Endothelial cell of umbilical vein (primary cell): ENCODE measurements at regions not wholly inside any gene's neighbourhood (a gene's known extent, or its start where the extent isn't known, plus 50 kb on each side); places are given as distances from the start of the nearest gene placed in this dataset.

Experiments used
- BruUV-seq: library from RNA; stranded (reverse); fragments of 400-500 nt; replicated peaks from 2 replicates; lab custom pipeline; 2021; lab: Mats Ljungman, UMichigan
- CTCF ChIA-PET: fragments of 300-600, 350-600 bp; sonication (Branson Sonifier 250); formaldehyde crosslinking; loops from one replicate; lab custom pipeline; 2021; ENCODE audit warnings: antibody characterized with exemption, inconsistent platforms; lab: Charles Lee
- POLR2A ChIA-PET: fragments of 300-600, 350-600 bp; sonication (Branson Sonifier 250); formaldehyde crosslinking; loops from one replicate; lab custom pipeline; 2021; ENCODE audit warnings: antibody characterized with exemption, inconsistent platforms; lab: Charles Lee
- DNase-seq: peaks from one replicate; pipeline ENCODE4 v3.0.0-alpha.2; 2011; ENCODE audit warnings: low read depth, low spot score
- FAIRE-seq: peaks from 2 replicates; lab custom pipeline; 2011; peaks lifted over from hg19 to GRCh38; lab: Jason Lieb, UNC
- H2AFZ ChIP-seq: 2 replicates; pipeline ENCODE4 v1.6.0; 2012; ENCODE audit warnings: low read depth, low read length, control low read depth, inconsistent platforms
- H3K27ac ChIP-seq: 2 replicates; pipeline ENCODE4 v1.5.1; 2011; ENCODE audit warnings: low read depth, mild to moderate bottlenecking, control low read depth, low read length, moderate library complexity; ENCODE audit not compliant: insufficient read depth
- H3K27me3 ChIP-seq, 2 experiments: 2 replicates each; pipeline versions ENCODE4 v1.6.0 to v1.6.1; 2011; ENCODE audit warnings: low read length in 2 of 2, mixed read lengths in 1 of 2; ENCODE audit not compliant: control insufficient read depth in 2 of 2, insufficient read depth in 2 of 2
- H3K36me3 ChIP-seq, 2 experiments: 2 replicates in 1 of 2; 3 replicates in 1 of 2; pipeline ENCODE4 v1.5.1; 2011; ENCODE audit warnings: low read length in 2 of 2, mild to moderate bottlenecking in 1 of 2, moderate library complexity in 1 of 2; ENCODE audit not compliant: control insufficient read depth in 2 of 2, insufficient read depth in 2 of 2; ENCODE audit errors: extremely low read depth in 1 of 2
- H3K4me1 ChIP-seq: 3 replicates; pipeline ENCODE4 v1.5.1; 2011; ENCODE audit warnings: mild to moderate bottlenecking, low read length; ENCODE audit not compliant: control insufficient read depth, insufficient read depth; ENCODE audit errors: extremely low read depth
- H3K4me2 ChIP-seq: 2 replicates; pipeline ENCODE4 v1.6.1; 2011; ENCODE audit warnings: low read length, control low read depth, mixed read lengths; ENCODE audit not compliant: insufficient read depth
- H3K4me3 ChIP-seq, 3 experiments: fragments of 200-600 bp in 1 of 3; sonication (generic), shearing (Covaris generic) in 1 of 3; replicated peaks in 1 of 3; 2 replicates each; pipeline ENCODE4 v1.5.1; 2011 to 2016; ENCODE audit warnings: control low read depth in 3 of 3, low read length in 3 of 3, mild to moderate bottlenecking in 2 of 3, inconsistent platforms in 1 of 3, low read depth in 1 of 3, moderate library complexity in 1 of 3; ENCODE audit not compliant: insufficient read depth in 1 of 3
- H3K79me2 ChIP-seq: 2 replicates; pipeline ENCODE4 v1.6.0; 2012; ENCODE audit warnings: low read length, inconsistent platforms; ENCODE audit not compliant: control insufficient read depth, insufficient read depth
- H3K9ac ChIP-seq: replicated peaks from 2 replicates; pipeline ENCODE3; 2011; ENCODE audit warnings: low read length, control low read depth; ENCODE audit not compliant: insufficient read depth; ENCODE audit errors: extremely low read depth
- H3K9me1 ChIP-seq: replicated peaks from 3 replicates; pipeline ENCODE4 v1.6.0; 2011; ENCODE audit warnings: mild to moderate bottlenecking, low read length; ENCODE audit not compliant: control insufficient read depth, insufficient read depth; ENCODE audit errors: extremely low read depth
- H3K9me3 ChIP-seq: replicated peaks from 2 replicates; pipeline ENCODE4 v1.5.1; 2012; ENCODE audit warnings: low read length, inconsistent platforms; ENCODE audit not compliant: control insufficient read depth, insufficient read depth
- H4K20me1 ChIP-seq: replicated peaks from 2 replicates; pipeline ENCODE3; 2011; ENCODE audit warnings: mild to moderate bottlenecking, low read length; ENCODE audit not compliant: control insufficient read depth, insufficient read depth; ENCODE audit errors: extremely low read depth
- EZH2 ChIP-seq: IDR thresholded peaks from 2 replicates; pipeline ENCODE4 v1.6.1; 2012; ENCODE audit warnings: borderline replicate concordance, low read depth, mild to moderate bottlenecking, moderate library complexity, low read length, inconsistent platforms; ENCODE audit not compliant: severe bottlenecking
- FOS ChIP-seq: IDR thresholded peaks from 2 replicates; pipeline ENCODE4 v1.6.1; 2011; ENCODE audit warnings: mild to moderate bottlenecking, low read length, moderate library complexity, borderline replicate concordance; ENCODE audit not compliant: insufficient read depth
- GATA2 ChIP-seq: IDR thresholded peaks from 2 replicates; pipeline ENCODE4 v1.7.0; 2011; ENCODE audit warnings: low read depth, mild to moderate bottlenecking, moderate library complexity, mixed read lengths, low read length; ENCODE audit not compliant: insufficient read length, insufficient read depth
- JUN ChIP-seq: IDR thresholded peaks from 2 replicates; pipeline ENCODE4 v1.6.1; 2011; ENCODE audit warnings: borderline replicate concordance, low read depth; ENCODE audit not compliant: insufficient read length, insufficient read depth
- MAX ChIP-seq: IDR thresholded peaks from 2 replicates; pipeline ENCODE4 v1.6.1; 2011; ENCODE audit not compliant: insufficient read depth, insufficient read length
- POLR2A ChIP-seq: IDR thresholded peaks from 2 replicates; pipeline ENCODE4 v1.6.1; 2012; ENCODE audit warnings: low read depth, mild to moderate bottlenecking, control low read depth, low read length
- POLR2AphosphoS5 ChIP-seq: IDR thresholded peaks from 2 replicates; pipeline ENCODE4 v1.6.1; 2012; ENCODE audit warnings: low read depth, mild to moderate bottlenecking, control low read depth, low read length, moderate library complexity; ENCODE audit not compliant: insufficient read depth
- dilution Hi-C: fragments of 300-500 bp; cut with MboI; formaldehyde crosslinking; loops from one replicate; pipeline ENCODE4 v1.15.0; 2019; ENCODE audit warnings: low sequenced_read_pairs; ENCODE audit not compliant: extremely low pct_ligation_motif_present
- intact Hi-C: fragments of 100-400 bp; cut with micrococcal nuclease; formaldehyde crosslinking; loops from one replicate; pipeline ENCODE4 v1.10.0; 2022
- TF ChIP-seq, protein P1 (sequence below), 2 donors: IDR thresholded peaks; 1 replicate in 1 of 2; 2 replicates in 1 of 2; pipeline ENCODE4 v1.5.1; 2011; ENCODE audit warnings: low read length in 2 of 2, mild to moderate bottlenecking in 2 of 2, moderate library complexity in 2 of 2, control low read depth in 1 of 2, inconsistent platforms in 1 of 2, low read depth in 1 of 2; ENCODE audit not compliant: insufficient read depth in 1 of 2; ENCODE audit errors: extremely low read depth in 1 of 2

- no peak overlapping the region for H3K4me3 ChIP-seq
- H4K20me1 ChIP-seq, result no peaks in the 10 kb centered on the region
- H3K27me3 ChIP-seq, result no peaks in the 10 kb centered on the region
- FAIRE-seq (no peak), DNase-seq (no peak)
- H2AFZ ChIP-seq, result no peak overlapping the region
- no TSS peak for BruUV-seq
- no peak overlapping the region for H3K9ac ChIP-seq
- TF ChIP-seq EZH2, result no peak
- no peak for TF ChIP-seq FOS
- TF ChIP-seq GATA2, result no peak
- no peak for TF ChIP-seq JUN
- TF ChIP-seq POLR2AphosphoS5, result no peak
- no peak for TF ChIP-seq POLR2A
- H3K36me3 ChIP-seq, result no peaks in the 10 kb centered on the region
- no peaks in the 10 kb centered on the region for H3K79me2 ChIP-seq
- POLR2A ChIA-PET, result no interaction called here
- H3K4me2 ChIP-seq, result no peak overlapping the region
- intact Hi-C loops, result no loop called here
- H3K9me3 ChIP-seq, result peaks cover 2% of the 10 kb centered on the region
- no peaks in the 10 kb centered on the region for H3K9me1 ChIP-seq
- CTCF ChIA-PET, result interaction anchor here (0.6 kb wide), 1 partner anchor 126 kb away, joined by 3 read pairs; no protein-coding TSS in a partner anchor
- dilution Hi-C loops, result no loop called here
- H3K4me1 ChIP-seq, result no peaks in the 10 kb centered on the region
- H3K27ac ChIP-seq, result no peak overlapping the region
These were observed 327.8 kb upstream of the FMN2 start for GRCh38 chr1:239763850-239764249.

DNA sequence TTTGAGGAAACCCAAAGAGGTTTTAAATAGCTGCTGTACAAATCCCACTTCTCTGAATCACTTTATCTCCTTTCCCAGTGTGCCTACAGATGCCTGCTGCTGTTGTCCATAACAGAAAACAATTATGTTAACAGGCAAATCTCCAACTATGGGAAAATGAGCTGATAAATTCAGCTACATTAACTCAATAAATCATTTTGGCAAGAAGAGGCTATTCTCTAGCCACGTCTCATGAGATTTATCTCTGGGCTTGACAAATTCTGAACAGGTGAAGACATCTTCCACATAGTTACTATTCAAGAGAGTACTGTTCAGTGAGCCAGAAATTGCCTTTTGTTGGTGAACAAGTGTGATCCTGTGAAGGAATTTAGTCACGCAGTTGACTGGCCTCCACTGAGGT, 327.1 kb upstream of the FMN2 start:
- no peaks in the 10 kb centered on the region for H3K4me1 ChIP-seq
- H3K9me3 ChIP-seq, result peaks cover 2% of the 10 kb centered on the region
- no TSS peak for BruUV-seq
- TF ChIP-seq POLR2A (no peak), POLR2AphosphoS5 (no peak), FOS (no peak), MAX (no peak)
- TF ChIP-seq, protein P1, sequence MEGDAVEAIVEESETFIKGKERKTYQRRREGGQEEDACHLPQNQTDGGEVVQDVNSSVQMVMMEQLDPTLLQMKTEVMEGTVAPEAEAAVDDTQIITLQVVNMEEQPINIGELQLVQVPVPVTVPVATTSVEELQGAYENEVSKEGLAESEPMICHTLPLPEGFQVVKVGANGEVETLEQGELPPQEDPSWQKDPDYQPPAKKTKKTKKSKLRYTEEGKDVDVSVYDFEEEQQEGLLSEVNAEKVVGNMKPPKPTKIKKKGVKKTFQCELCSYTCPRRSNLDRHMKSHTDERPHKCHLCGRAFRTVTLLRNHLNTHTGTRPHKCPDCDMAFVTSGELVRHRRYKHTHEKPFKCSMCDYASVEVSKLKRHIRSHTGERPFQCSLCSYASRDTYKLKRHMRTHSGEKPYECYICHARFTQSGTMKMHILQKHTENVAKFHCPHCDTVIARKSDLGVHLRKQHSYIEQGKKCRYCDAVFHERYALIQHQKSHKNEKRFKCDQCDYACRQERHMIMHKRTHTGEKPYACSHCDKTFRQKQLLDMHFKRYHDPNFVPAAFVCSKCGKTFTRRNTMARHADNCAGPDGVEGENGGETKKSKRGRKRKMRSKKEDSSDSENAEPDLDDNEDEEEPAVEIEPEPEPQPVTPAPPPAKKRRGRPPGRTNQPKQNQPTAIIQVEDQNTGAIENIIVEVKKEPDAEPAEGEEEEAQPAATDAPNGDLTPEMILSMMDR (IDR thresholded peaks at IDR 0.05; ENCODE audit: extremely low read depth in 1 of 2, insufficient read depth in 1 of 2, low read depth in 1 of 2, low read length in 2 of 2), result no peak
- FAIRE-seq, result no peak
- no peaks in the 10 kb centered on the region for H3K9me1 ChIP-seq
- no peak overlapping the region for H2AFZ ChIP-seq
- dilution Hi-C loops, result no loop called here
- H3K27me3 ChIP-seq, result no peaks in the 10 kb centered on the region
- H4K20me1 ChIP-seq, result no peaks in the 10 kb centered on the region
- no peak for DNase-seq
- no peak overlapping the region for H3K4me3 ChIP-seq
- no peak overlapping the region for H3K4me2 ChIP-seq
- no peaks in the 10 kb centered on the region for H3K79me2 ChIP-seq
- POLR2A ChIA-PET, result no interaction called here
- no peak overlapping the region for H3K27ac ChIP-seq
- intact Hi-C loops, result no loop called here
- CTCF ChIA-PET, result interaction anchor here (0.6 kb wide), 1 partner anchor 125 kb away, joined by 3 read pairs; no protein-coding TSS in a partner anchor
- H3K9ac ChIP-seq, result no peak overlapping the region
- no peaks in the 10 kb centered on the region for H3K36me3 ChIP-seq
